ENCODE measurements at regions not wholly inside any gene's neighbourhood (a gene's known extent, or its start where the extent isn't known, plus 50 kb on each side); places are given as distances from the start of the nearest gene placed in this dataset.
"Not testable (repeated sequence)": the region's sequence is repeated elsewhere in the genome, so short reads cannot be mapped to it uniquely, and the experiment has no call there.

DNA sequence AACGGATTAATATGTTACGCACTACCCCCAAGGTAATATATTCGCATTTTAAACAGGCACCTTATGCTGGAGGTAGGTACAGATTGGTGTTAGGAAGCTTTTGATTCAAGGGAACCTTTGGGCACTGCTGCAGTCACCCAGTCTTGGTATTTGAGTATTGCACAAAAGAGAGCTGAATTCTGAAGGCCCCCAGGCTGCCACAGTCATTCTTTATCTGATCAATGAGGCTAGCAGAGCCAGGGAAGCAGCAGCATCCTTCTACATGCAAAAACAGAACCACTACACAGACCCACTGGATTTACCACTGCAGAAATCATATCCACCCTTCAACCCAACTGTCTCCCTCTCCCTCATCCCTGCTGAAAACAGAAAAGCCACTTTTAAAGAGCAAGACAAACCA, 121.2 kb upstream of the GRIN3A start:
- no peak for DNase-seq (ENCODE audit: low spot score)

DNA sequence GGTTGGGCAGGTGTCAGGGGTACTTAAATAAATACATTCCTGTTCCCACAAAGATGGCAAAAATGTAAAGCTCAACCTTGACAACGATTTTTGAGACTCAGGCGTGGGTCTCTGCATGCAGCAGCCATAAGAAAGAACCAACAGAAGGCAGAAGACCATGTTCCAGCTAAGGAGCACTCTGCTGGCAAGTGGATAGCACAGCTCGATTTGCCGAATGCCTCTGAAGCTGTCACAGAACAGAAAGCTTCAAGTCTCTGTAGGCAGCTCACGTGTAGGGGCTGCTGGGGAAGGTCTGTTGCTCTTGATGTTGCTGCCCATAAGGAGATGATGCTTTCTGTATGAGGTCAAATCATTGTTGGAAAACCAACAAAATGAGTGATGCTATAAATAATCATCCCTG, 119.6 kb upstream of the GRIN3A start:
- DNase-seq (ENCODE audit: low spot score): no peak

DNA sequence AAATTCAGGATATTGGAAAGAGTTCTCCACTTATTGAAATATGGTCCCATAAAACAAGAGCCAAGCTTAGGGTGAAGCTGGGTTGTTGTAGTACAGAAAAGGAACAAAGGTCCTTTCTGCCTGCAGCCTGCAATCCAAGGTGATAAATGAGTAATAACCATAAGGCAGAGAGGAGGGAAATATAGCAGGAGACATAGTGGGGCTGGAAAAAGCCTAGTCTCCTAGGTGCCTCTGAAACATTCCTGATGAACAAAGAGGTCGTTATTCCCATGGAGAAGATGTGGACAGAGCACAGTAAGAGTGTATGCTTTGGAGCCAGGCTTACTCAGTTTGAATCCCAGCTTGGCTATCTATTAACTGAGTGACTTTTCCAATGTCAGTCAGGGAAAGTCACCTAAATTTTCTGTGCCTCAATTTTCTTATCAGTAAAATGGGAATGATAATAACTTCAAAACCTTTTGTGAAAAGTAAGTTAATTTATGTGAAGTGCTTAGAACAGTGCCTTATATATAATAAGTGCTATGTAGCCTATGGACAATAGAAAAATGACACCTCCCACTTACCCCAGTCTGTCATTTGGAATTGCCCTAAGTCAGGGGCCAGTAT, 110.8 kb upstream of the GRIN3A start:
- no peak for DNase-seq (ENCODE audit: low spot score)

DNA sequence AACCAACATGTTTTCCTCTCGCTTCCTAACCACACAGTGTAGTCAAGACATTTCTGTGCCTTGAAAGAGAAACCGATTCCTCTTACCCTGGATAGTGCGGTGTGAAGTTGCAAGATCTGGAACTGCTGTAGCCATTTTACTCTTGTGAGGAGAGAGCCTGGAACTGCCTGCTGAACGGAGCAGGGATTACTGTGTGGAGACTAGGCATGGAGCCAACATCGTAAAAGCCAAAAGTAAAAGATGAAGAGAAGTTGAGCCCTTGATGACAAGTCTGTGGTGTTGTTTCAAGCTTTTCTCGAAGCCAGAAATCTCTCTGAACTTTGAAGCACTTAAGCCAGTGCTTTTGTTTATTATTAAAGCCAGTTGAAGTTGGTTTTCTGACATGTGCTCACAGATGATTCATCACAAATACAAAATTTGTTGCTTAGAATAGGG, 110.1 kb upstream of the GRIN3A start:
- DNase-seq (ENCODE audit: low spot score): no peak

DNA sequence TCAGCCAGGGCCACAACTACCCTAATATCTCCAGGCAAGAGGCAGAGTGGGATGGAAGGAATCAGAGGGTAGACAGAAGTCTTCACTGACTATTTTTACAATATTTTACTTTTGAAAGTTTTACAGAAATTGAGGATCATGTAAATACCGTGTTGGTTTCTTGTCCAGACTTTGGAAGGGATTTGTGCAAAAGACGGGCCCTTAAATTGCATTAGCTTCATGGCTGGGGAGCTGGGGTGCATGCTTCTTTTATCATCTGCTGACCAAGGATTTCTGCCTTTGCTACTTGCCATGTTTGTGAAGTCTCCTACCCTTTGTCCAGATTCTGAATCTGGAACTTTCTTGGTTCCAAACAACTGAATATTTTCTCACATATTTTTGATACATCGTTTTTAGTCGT, 107.7 kb upstream of the GRIN3A start:
- DNase-seq (ENCODE audit: low spot score): no peak

DNA sequence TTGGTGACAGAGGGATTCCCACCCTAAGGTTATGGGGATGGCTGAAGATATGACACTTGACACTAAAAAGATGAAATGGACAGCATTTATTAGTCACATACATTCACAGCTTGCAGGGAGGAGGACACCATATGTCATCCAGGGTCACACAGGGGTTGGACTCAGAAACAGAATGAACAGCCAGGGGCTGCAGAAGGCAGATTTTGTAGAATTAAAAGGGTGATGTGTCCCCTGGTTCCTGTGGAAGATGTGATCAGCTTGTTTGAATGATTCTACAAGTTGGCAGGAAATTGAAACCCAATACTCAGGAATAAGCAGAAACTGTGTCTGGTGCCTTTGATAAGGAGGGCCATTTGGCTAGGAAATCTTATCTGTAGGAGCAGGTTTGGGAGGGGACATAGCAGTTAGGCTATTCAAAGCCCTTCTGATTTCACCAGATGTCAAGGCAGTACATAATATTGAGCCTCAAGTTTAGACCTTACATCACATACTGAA, 102.3 kb upstream of the GRIN3A start:
- no peak for DNase-seq (ENCODE audit: low spot score)

DNA sequence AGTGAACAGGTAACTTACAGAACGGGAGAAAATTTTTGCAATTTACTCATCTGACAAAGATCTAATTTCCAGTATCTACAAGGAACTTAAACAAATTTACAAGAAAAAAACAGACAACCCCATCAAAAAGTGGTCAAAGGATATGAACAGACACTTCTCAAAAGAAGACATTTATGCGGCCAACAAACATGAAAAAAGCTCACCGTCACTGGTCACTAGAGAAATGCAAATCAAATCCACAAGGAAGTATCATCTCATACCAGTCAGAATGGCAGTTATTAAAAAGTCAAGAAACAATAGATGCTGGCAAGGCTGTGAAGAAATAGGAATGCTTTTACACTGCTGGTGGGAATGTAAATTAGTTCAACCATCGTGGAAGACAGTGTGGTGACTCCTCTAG, 100.5 kb upstream of the GRIN3A start:
- DNase-seq (ENCODE audit: low spot score): not testable (repeated sequence)

DNA sequence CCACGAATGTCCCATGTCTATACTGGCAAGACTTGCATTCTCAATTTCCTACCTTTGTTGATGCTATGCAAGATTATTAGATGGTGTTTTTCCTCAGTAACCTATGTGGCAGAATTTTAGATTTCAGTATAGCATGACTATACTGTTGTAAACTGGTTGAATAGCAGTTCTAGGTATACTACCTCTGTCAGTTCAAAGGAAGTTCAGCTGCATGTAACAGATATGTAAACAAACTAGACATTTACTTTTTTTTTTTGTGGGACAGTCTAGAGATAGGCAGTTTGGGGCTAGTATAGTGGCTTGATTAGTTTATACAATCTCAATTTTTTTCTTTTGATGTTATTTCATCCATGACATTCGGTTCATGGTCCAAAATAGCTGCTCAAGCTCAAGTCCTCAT, 97.6 kb upstream of the GRIN3A start:
- DNase-seq (ENCODE audit: low spot score): no peak

DNA sequence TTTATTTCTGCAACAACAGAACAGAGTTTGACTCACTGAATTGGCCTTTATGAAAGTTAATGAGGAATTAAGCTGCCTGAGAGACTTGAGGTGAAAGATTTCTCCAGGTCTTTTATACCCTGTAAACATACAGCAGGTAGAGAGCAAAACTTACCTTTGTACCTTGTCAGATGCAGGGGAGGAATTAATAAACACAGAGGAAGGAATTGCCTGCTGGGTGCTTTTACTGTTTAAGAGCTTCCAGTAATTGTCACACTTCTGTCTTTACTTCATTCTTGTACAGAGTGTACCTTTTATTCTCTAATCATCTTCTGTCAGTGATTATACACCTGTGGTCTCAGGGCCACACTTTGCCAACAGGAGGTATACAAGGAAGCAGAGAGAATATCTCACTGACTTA, 94.0 kb upstream of the GRIN3A start:
- no peak for DNase-seq (ENCODE audit: low spot score)

DNA sequence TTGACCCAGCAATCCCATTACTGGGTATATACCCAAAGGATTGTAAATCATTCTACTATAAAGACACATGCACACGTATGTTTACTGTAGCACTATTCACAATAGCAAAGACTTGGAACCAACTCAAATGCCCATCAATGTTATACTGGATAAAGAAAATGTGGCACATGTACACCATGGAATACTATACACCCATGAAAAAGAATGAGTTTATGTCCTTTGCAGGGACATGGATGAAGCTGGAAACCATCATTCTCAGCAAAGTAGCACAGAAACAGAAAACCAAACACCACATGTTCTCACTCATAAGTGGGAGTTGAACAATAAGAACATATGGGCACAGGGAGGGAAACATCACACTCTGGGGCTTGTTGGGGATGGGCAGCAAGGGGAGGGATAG, 83.0 kb upstream of the GRIN3A start:
- DNase-seq (ENCODE audit: low spot score): not testable (repeated sequence)

DNA sequence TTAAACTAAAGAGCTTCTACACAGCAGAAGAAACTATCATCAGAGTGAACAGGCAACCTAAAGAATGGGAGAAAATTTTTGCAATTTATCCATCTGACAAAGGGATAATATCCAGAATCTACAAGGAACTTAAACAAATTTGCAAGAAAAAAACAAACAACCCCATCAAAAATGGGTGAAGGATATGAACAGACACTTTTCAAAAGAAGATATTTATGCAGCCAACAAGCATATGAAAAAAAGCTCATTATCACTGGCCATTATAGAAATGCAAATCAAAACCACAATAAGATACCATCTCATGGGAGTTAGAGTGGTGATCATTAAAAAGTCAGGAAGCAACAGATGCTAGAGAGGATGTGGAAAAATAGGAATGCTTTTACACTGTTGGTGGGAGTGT, 82.5 kb upstream of the GRIN3A start:
- not testable (repeated sequence) for DNase-seq (ENCODE audit: low spot score)

DNA sequence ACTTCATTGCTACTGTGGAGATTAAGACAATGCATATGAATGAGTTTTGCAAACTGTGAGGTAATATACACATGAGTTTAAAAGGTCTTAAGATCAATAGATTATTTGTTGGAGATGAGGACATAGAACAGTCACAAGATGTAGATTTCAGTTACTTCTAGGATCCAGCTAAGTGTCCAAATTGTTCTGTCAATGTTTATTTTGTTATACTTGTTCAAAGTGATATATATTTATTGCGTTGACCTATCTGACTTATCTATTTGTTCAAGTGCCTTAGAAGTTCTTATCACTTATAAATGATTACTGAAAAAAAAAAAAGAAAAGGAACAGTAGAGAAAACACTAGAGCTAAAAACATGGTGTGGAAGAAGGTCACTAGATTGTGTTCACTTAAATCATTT, 75.6 kb upstream of the GRIN3A start:
- DNase-seq (ENCODE audit: low spot score): no peak

DNA sequence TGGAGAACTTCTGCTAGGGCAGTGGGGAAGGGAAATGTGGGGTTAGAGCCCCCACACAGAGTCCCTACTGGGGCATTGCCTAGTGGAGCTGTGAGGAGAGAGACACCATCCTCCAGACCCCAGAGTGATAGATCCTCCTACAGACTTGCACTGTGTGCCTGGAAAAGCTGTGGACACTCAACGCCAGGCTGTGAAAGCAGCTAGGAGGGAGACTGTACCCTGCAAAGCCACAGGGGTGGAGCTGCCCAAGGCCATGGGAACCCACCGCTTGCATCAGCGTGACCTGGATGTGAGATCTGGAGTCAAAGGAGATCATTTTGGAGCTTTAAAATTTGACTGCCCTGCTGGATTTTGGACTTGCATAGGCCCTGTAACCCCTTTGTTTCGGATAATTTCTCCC, 69.4 kb upstream of the GRIN3A start:
- DNase-seq (ENCODE audit: low spot score): not testable (repeated sequence)

DNA sequence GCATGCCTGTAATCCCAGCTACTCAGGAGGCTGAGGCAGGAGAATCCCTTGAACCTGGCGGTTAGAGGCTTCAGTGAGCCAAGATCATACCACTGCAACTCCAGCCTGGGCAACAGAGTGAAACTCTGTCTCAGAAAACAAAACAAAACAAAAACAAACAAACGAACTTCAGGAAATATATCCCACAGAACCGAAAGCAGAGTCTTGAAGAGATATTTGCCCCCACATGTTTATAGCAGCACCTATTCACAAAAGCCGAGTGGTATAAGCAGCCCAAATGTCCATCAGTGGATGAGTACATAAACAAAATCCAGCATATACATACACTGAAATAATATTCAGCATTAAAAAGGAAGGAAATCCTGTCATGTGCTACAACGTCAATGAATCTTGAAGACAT, 57.6 kb upstream of the GRIN3A start:
- DNase-seq (ENCODE audit: low spot score): no peak

DNA sequence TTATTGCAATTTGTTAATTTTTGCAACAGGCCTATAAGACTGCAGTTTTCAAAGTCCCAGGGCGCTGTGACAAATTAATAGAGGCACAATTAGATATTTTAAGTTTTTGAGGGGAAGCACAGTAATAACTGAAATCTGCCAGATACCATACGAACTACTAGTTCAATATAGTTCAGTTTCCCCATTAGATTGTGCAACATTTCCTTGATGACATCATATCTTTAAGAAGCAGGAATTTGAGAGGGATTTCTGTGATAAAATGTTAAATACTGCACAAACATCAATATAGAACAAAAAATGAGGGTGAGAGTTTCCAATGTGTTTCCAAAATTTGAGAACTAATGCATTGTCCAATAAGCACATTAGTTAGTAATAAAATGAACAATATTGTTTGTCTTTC, 56.7 kb upstream of the GRIN3A start:
- DNase-seq (ENCODE audit: low spot score): no peak

DNA sequence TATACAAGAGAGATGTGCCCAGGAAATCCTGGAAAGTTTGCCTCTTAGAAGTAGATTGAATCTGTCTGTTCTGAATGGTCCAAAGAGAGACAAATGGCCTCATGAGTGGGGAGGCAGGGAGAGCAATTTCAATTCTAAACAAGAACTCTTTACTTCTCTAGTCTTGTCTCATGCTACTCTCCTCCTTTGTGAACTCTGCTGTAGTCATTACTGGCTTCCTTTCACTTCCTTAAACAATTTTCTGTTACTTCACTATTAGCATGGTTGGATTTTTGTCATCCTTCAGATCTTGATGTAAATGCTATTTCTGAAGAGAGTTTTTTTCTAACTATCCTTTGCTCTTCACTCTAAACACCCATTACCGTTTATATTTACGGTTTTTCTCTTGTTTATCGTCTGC, 54.0 kb upstream of the GRIN3A start:
- no peak for DNase-seq (ENCODE audit: low spot score)

DNA sequence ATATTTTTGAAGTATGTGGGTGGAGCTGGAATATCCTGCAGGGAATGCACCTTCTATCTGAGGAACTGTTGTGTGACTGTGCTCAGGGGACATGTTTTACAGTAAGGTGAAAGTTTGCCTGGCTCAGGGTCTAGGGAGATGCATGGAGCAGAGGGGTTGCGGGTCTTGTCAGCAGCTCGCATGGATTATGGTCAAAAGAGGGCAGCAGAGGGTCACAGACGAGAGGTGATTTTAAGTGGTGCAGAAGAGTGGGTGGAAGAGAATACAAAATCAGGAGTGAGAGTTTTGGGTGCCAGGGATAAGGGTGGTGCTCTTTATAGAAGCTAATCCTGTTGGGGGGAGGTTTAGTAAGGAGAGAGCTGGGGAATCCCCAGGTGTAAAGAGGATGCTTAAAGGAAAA, 53.5 kb upstream of the GRIN3A start:
- DNase-seq (ENCODE audit: low spot score): peak; percentile 15

DNA sequence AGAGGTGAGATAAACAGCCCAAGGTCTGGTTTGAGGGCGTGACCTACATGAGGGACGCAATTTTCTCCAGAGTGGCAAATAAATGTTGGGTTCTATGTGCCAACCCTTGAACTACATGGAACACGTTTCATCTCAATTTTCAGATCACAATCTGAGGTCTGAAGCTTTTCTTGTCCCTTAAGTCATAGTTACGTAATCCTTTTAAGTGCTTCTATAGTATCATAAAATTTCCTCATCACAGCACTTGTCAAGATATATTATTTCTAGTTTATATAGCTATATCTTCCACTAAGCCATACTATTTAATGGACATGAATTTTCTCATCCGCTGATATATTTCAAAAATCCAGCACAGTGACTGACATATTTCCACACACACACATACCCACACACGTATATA, 53.1 kb upstream of the GRIN3A start:
- DNase-seq (ENCODE audit: low spot score): no peak
